GM12891 (cell line): ENCODE measurements at regions not wholly inside any gene's neighbourhood (a gene's known extent, or its start where the extent isn't known, plus 50 kb on each side); places are given as distances from the start of the nearest gene placed in this dataset.

ENCODE experiments used
- DNase-seq: peaks from one replicate; pipeline ENCODE4 v3.0.0; 2011; ENCODE audit warnings: low spot score; ENCODE audit not compliant: insufficient read length
- FAIRE-seq: peaks from 2 replicates; lab custom pipeline; 2011; peaks lifted over from hg19 to GRCh38; lab: Jason Lieb, UNC
- PAX5 ChIP-seq: IDR thresholded peaks from 2 replicates; pipeline ENCODE4 v1.6.1; 2011; ENCODE audit warnings: low read length, moderate library complexity, mild to moderate bottlenecking; ENCODE audit not compliant: insufficient read depth, severe bottlenecking
- POLR2A ChIP-seq: IDR thresholded peaks from 2 replicates; pipeline ENCODE4 v1.6.1; 2011; ENCODE audit warnings: low read depth, low read length, control low read depth
- POLR2AphosphoS5 ChIP-seq: IDR thresholded peaks from 2 replicates; pipeline ENCODE4 v1.6.1; 2011; ENCODE audit warnings: low read depth, low read length, control low read depth
- POU2F2 ChIP-seq: IDR thresholded peaks from 2 replicates; pipeline ENCODE4 v1.6.1; 2011; ENCODE audit warnings: low read depth, mild to moderate bottlenecking, control low read depth, low read length, moderate library complexity
- SPI1 ChIP-seq: IDR thresholded peaks from 2 replicates; pipeline ENCODE4 v1.6.1; 2011; ENCODE audit warnings: low read depth, low read length, control low read depth
- TAF1 ChIP-seq: IDR thresholded peaks from 2 replicates; pipeline ENCODE4 v1.6.1; 2011; ENCODE audit warnings: low read depth, low read length, control low read depth

GRCh38 chr17:53133876-53134275, 688.9 kb upstream of the KIF2B start:
- DNase-seq: no peak
- TF ChIP-seq POU2F2 (no peak), TAF1 (no peak), POLR2A (no peak), POLR2AphosphoS5 (no peak), SPI1 (no peak)
- no peak for FAIRE-seq

GRCh38 chr17:53129863-53130262, 692.9 kb upstream of the KIF2B start:
- no peak for FAIRE-seq
- no peak for DNase-seq
- TF ChIP-seq TAF1: no peak
- TF ChIP-seq POU2F2: no peak
- TF ChIP-seq POLR2AphosphoS5: no peak
- no peak for TF ChIP-seq PAX5
- TF ChIP-seq SPI1: no peak
- TF ChIP-seq POLR2A: no peak

- TF ChIP-seq PAX5: no peak
- TF ChIP-seq POLR2AphosphoS5: no peak
- TF ChIP-seq POLR2A: no peak
- TF ChIP-seq TAF1: no peak
- no peak for TF ChIP-seq SPI1
- TF ChIP-seq POU2F2: no peak
- DNase-seq (no peak), FAIRE-seq (no peak)
Observed at GRCh38 chr17:53127331-53127730, 695.4 kb upstream of the KIF2B start.

GRCh38 chr17:53122966-53123365, 699.8 kb upstream of the KIF2B start:
- DNase-seq: no peak
- no peak for FAIRE-seq

GRCh38 chr17:53119773-53120172, 703.0 kb upstream of the KIF2B start:
- no peak for DNase-seq
- TF ChIP-seq POU2F2: no peak
- TF ChIP-seq SPI1: no peak
- no peak for TF ChIP-seq PAX5
- TF ChIP-seq POLR2AphosphoS5: no peak
- TF ChIP-seq TAF1: no peak
- no peak for TF ChIP-seq POLR2A
- no peak for FAIRE-seq

More at GRCh38 chr17:53122966-53123365, 699.8 kb upstream of the KIF2B start:
- TF ChIP-seq SPI1 (no peak), TAF1 (no peak), POLR2A (no peak)

- no peak for DNase-seq
- TF ChIP-seq POU2F2 (no peak), PAX5 (no peak), SPI1 (no peak), POLR2A (no peak), POLR2AphosphoS5 (no peak), TAF1 (no peak)
- FAIRE-seq: no peak
Observed at GRCh38 chr17:53118948-53119347, 703.8 kb upstream of the KIF2B start.

GRCh38 chr17:53106886-53107285, 715.8 kb upstream of the KIF2B start:
- no peak for FAIRE-seq
- TF ChIP-seq SPI1: no peak
- TF ChIP-seq POLR2A: no peak
- no peak for TF ChIP-seq TAF1
- TF ChIP-seq PAX5: no peak
- TF ChIP-seq POLR2AphosphoS5: no peak
- no peak for TF ChIP-seq POU2F2

GRCh38 chr17:53101706-53102105, 721.0 kb upstream of the KIF2B start:
- DNase-seq (no peak), FAIRE-seq (no peak)
- TF ChIP-seq TAF1: no peak
- no peak for TF ChIP-seq PAX5
- TF ChIP-seq POU2F2: no peak
- no peak for TF ChIP-seq SPI1
- no peak for TF ChIP-seq POLR2A
- TF ChIP-seq POLR2AphosphoS5: no peak

More at GRCh38 chr17:53106886-53107285, 715.8 kb upstream of the KIF2B start:
- DNase-seq: no peak

- TF ChIP-seq POLR2A (no peak), POU2F2 (no peak), SPI1 (no peak), PAX5 (no peak), TAF1 (no peak), POLR2AphosphoS5 (no peak)
- DNase-seq (no peak), FAIRE-seq (no peak)
Observed at GRCh38 chr17:53100126-53100525, 722.6 kb upstream of the KIF2B start.

GRCh38 chr17:53093391-53093790, 729.3 kb upstream of the KIF2B start:
- TF ChIP-seq PAX5 (no peak), POLR2AphosphoS5 (no peak), SPI1 (no peak), POLR2A (no peak), TAF1 (no peak), POU2F2 (no peak)
- FAIRE-seq (no peak), DNase-seq (no peak)
